HUDEP-2 (cell line): ENCODE measurements at regions not wholly inside any gene's neighbourhood (a gene's known extent, or its start where the extent isn't known, plus 50 kb on each side); places are given as distances from the start of the nearest gene placed in this dataset.

Experiments used
- DNase-seq, 76 experiments: peaks; one replicate each; lab custom pipeline; 2025; ENCODE audit not compliant: unreplicated experiment in 76 of 76; lab: John Stamatoyannopoulos, UW

GRCh38 chr2:14817848-14818247 is 185.3 kb downstream of the LRATD1 start:
- DNase-seq, result no peak

- no peak for DNase-seq
Observed at GRCh38 chr2:14826518-14826917, 194.0 kb downstream of the LRATD1 start.

- DNase-seq, result no peak
Observed at GRCh38 chr2:14827226-14828023, 194.9 kb downstream of the LRATD1 start.

- no peak for DNase-seq
Observed at GRCh38 chr2:14828223-14828622, 195.7 kb downstream of the LRATD1 start.

- DNase-seq, result no peak
Observed at GRCh38 chr2:14828968-14829367, 196.5 kb downstream of the LRATD1 start.

- no peak for DNase-seq
Observed at GRCh38 chr2:14831458-14831857, 198.9 kb downstream of the LRATD1 start.

GRCh38 chr2:14843507-14844204 is 211.1 kb downstream of the LRATD1 start:
- DNase-seq, result no peak

GRCh38 chr2:14855751-14856150 is 223.2 kb downstream of the LRATD1 start:
- no peak for DNase-seq

GRCh38 chr2:14861181-14861580 is 228.7 kb downstream of the LRATD1 start:
- DNase-seq, result no peak

GRCh38 chr2:14866736-14867352 is 234.3 kb downstream of the LRATD1 start:
- no peak for DNase-seq

- no peak for DNase-seq
Observed at GRCh38 chr2:14867853-14868252, 235.3 kb downstream of the LRATD1 start.

GRCh38 chr2:14872779-14873325 is 240.3 kb downstream of the LRATD1 start:
- DNase-seq, result no peak

GRCh38 chr2:14881651-14882327 is 249.3 kb downstream of the LRATD1 start:
- no peak for DNase-seq

- DNase-seq, result no peak
Observed at GRCh38 chr2:14884651-14885050, 252.1 kb downstream of the LRATD1 start.

GRCh38 chr2:14891546-14891945 is 259.0 kb downstream of the LRATD1 start:
- DNase-seq, result no peak

- no peak for DNase-seq
Observed at GRCh38 chr2:14896330-14897030, 264.0 kb downstream of the LRATD1 start.

GRCh38 chr2:14899621-14900414 is 267.3 kb downstream of the LRATD1 start:
- no peak for DNase-seq

- DNase-seq, result no peak
Observed at GRCh38 chr2:14901737-14902136, 269.2 kb downstream of the LRATD1 start.

GRCh38 chr2:14902953-14903352 is 270.4 kb downstream of the LRATD1 start:
- DNase-seq, result no peak
